ENCODE measurements at regions not wholly inside any gene's neighbourhood (a gene's known extent, or its start where the extent isn't known, plus 50 kb on each side); places are given as distances from the start of the nearest gene placed in this dataset.

- no peak for DNase-seq
These were observed 252.6 kb upstream of the MTPN start for GRCh38 chr7:136229790-136230189.

GRCh38 chr7:136228171-136228570, 251.0 kb upstream of the MTPN start:
- DNase-seq: no peak

- DNase-seq: no peak
These were observed 237.2 kb upstream of the MTPN start for GRCh38 chr7:136214356-136214755.

- no peak for DNase-seq
These were observed 235.9 kb upstream of the MTPN start for GRCh38 chr7:136213012-136213411.

- DNase-seq: no peak
These were observed 233.5 kb upstream of the MTPN start for GRCh38 chr7:136210664-136211063.

- DNase-seq: no peak
These were observed 232.9 kb upstream of the MTPN start for GRCh38 chr7:136210079-136210478.

- no peak for DNase-seq
These were observed 228.8 kb upstream of the MTPN start for GRCh38 chr7:136205956-136206355.

GRCh38 chr7:136198168-136198567, 221.0 kb upstream of the MTPN start:
- DNase-seq: no peak

- DNase-seq: no peak
These were observed 217.7 kb upstream of the MTPN start for GRCh38 chr7:136194878-136195277.

- no peak for DNase-seq
These were observed 216.8 kb upstream of the MTPN start for GRCh38 chr7:136193940-136194339.

- DNase-seq: no peak
These were observed 212.4 kb upstream of the MTPN start for GRCh38 chr7:136189506-136189998.

- DNase-seq: no peak
These were observed 209.1 kb upstream of the MTPN start for GRCh38 chr7:136186281-136186680.

- DNase-seq: no peak
These were observed 207.6 kb upstream of the MTPN start for GRCh38 chr7:136184719-136185118.

- DNase-seq: no peak
These were observed 206.8 kb upstream of the MTPN start for GRCh38 chr7:136183981-136184380.

- DNase-seq: no peak
These were observed 203.8 kb upstream of the MTPN start for GRCh38 chr7:136180984-136181383.

GRCh38 chr7:136179851-136180721, 202.9 kb upstream of the MTPN start:
- peak; percentile 74 for DNase-seq

GRCh38 chr7:136179154-136179553, 202.0 kb upstream of the MTPN start:
- DNase-seq: no peak

GRCh38 chr7:136174477-136175125, 197.4 kb upstream of the MTPN start:
- DNase-seq: no peak

- DNase-seq: no peak
These were observed 196.7 kb upstream of the MTPN start for GRCh38 chr7:136173874-136174273.

GRCh38 chr7:136171233-136171632, 194.1 kb upstream of the MTPN start:
- no peak for DNase-seq

GRCh38 chr7:136168821-136169220, 191.7 kb upstream of the MTPN start:
- no peak for DNase-seq

GRCh38 chr7:136167991-136168390, 190.8 kb upstream of the MTPN start:
- DNase-seq: no peak

- no peak for DNase-seq
These were observed 189.4 kb upstream of the MTPN start for GRCh38 chr7:136166521-136166920.

GRCh38 chr7:136163340-136163801, 186.2 kb upstream of the MTPN start:
- DNase-seq: no peak

Measured in NCI-H2227 treated with DMSO at 0.1 percent for 48 hours (cell line).